ENCODE measurements at regions not wholly inside any gene's neighbourhood (a gene's known extent, or its start where the extent isn't known, plus 50 kb on each side); places are given as distances from the start of the nearest gene placed in this dataset.

DNA sequence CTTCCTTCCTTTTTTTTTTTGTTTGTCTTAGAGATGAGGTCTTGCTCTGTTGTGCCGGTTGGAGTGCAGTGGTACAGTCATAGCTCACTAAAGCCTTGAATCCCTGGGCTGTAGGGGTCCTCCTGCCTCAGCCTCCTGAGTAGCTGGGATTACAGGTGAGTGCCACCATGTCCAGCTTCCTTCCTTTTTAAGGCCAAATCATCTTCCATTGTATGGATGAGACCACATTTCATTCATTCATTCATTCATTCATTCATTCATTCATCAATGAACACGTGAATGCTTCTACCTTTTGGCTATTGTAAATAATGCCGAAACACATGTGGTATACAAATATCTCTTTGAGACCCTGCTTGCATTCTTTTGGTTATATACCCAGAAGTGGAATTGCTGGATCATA, 60.0 kb upstream of the BAIAP2L1 start:
- no peak overlapping the region for H3K27ac Mint-ChIP-seq
- TF ChIP-seq, protein P1, sequence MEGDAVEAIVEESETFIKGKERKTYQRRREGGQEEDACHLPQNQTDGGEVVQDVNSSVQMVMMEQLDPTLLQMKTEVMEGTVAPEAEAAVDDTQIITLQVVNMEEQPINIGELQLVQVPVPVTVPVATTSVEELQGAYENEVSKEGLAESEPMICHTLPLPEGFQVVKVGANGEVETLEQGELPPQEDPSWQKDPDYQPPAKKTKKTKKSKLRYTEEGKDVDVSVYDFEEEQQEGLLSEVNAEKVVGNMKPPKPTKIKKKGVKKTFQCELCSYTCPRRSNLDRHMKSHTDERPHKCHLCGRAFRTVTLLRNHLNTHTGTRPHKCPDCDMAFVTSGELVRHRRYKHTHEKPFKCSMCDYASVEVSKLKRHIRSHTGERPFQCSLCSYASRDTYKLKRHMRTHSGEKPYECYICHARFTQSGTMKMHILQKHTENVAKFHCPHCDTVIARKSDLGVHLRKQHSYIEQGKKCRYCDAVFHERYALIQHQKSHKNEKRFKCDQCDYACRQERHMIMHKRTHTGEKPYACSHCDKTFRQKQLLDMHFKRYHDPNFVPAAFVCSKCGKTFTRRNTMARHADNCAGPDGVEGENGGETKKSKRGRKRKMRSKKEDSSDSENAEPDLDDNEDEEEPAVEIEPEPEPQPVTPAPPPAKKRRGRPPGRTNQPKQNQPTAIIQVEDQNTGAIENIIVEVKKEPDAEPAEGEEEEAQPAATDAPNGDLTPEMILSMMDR (IDR thresholded peaks at IDR 0.05; ENCODE audit: unreplicated experiment in 3 of 3), result no peak
- no peak overlapping the region for H3K4me3 Mint-ChIP-seq
- no peaks in the 10 kb centered on the region for H3K36me3 Mint-ChIP-seq (ENCODE audit: low read depth)
- H3K4me1 Mint-ChIP-seq, result peaks cover 16% of the 10 kb centered on the region
- no peaks in the 10 kb centered on the region for H3K9me3 Mint-ChIP-seq
- H3K27me3 Mint-ChIP-seq (ENCODE audit: low read depth), result peaks cover 4% of the 10 kb centered on the region

DNA sequence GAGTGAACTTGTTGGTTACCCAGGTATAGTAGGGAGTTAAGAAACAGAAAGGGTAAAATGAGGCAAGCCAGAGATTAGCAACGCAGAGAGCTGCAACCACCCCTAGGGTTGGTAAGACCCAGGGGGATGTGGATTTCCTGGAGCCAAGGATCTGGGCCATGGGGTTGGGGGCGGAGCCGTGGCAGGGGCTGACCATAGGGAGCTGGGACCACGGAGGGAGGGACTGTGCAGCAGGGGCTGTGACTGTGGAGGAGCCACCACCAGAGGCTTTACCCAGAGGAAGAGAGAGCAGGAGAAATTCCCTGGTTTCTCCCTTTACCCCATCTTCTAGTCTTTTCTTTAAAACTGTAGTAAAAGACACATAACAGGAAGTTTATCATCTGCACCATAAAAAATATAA, 58.6 kb upstream of the BAIAP2L1 start:
- Mint-ChIP-seq H3K27me3 (ENCODE audit: low read depth) (no peaks in the 10 kb centered on the region), H3K4me3 (no peak overlapping the region), H3K4me1 (peaks cover 15% of the 10 kb centered on the region), H3K36me3 (ENCODE audit: low read depth) (no peaks in the 10 kb centered on the region), H3K9me3 (no peaks in the 10 kb centered on the region), H3K27ac (no peak overlapping the region)
- TF ChIP-seq, protein P1 (IDR thresholded peaks at IDR 0.05; ENCODE audit: unreplicated experiment in 3 of 3), result no peak

DNA sequence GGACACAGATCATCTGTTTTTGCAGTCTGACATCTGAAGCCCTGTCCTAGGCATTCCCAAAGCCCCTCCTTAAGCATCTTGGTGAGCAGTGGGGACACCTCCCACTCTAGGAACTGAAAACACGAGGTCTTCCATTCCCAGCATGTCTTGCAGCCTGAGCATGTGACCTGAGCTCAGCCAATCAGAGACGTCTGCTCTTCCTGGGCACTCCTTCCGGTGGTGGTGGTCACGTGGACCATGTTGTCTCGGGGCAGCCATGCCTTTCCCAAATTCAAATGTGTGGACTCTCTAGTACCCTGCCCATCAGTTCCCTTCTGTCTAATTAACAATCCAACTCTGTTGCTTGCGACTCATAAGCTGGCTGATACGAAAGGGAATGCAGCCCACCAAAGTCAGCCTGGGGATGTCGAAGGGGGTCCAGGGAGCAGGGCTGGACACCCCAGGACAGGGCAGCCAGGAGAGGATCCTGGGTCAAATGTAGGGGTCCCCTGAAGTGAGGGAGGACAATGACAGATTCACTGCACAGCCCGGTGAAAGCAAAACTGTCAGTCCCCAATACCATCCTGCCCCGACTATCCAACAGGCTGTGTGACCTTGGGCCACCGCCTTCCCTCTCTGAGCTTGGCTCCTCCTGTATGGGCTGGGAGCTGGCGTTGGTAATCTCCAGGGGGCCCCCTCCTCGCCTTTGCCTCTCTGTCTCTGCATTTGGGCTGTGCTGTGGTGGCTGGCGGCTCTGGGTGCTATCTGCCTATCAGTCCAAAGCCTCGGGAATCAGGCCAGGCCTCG, 57.4 kb upstream of the BAIAP2L1 start:
- TF ChIP-seq, protein P1 (IDR thresholded peaks at IDR 0.05; ENCODE audit: unreplicated experiment in 3 of 3), result no peak
- Mint-ChIP-seq H3K36me3 (ENCODE audit: low read depth) (no peaks in the 10 kb centered on the region), H3K4me3 (no peak overlapping the region), H3K27ac (no peak overlapping the region), H3K27me3 (ENCODE audit: low read depth) (no peaks in the 10 kb centered on the region), H3K4me1 (peaks cover 12% of the 10 kb centered on the region), H3K9me3 (peaks cover under 1% of the 10 kb centered on the region)

DNA sequence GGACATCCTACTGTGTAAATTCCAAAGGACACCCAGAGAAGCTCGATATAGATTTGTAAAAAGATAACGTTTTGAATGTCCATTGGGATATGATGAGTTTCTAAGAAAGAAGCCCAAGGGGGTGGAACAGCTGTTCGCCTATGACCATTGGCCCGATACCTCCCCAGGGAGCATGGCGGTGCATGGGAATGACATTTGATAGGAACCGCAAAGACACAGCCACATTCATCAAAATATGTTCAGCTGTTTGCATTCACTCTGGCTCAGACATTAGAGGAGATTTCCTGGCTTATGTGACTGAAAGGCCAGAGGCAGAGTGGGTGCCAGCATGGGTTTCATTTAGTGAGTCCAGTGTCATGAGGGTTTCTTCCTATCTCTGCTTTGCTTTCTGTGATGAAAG, 56.0 kb upstream of the BAIAP2L1 start:
- Mint-ChIP-seq H3K4me1 (peaks cover 12% of the 10 kb centered on the region), H3K4me3 (peak overlapping the region in 1 of 3 experiments; percentile 7), H3K36me3 (ENCODE audit: low read depth) (no peaks in the 10 kb centered on the region), H3K9me3 (peaks cover 8% of the 10 kb centered on the region), H3K27ac (peak overlapping the region; percentile 71 to 87 (median 77)), H3K27me3 (ENCODE audit: low read depth) (no peaks in the 10 kb centered on the region)
- TF ChIP-seq, protein P1 (IDR thresholded peaks at IDR 0.05; ENCODE audit: unreplicated experiment in 3 of 3), result no peak

DNA sequence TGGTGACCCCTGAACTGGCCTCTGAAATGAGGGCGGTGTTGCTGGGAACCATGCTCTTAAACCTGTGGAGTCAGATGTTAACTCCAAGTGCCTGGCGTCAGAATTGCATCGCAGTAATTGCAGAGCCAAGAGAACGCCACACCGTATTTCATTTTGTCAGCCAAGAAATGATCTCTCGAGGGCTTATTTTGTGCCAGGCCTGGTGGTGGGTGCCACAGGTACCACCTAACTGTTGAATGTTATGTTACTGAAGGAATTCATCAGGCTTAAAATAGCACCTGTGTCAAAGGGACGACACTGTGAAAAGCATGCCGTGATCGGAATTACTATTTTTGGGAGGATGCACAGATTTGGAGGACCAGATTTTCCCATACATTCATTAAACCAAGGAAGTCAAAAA, 51.9 kb upstream of the BAIAP2L1 start:
- H3K9me3 Mint-ChIP-seq, result peaks cover 8% of the 10 kb centered on the region
- peaks cover 12% of the 10 kb centered on the region for H3K4me1 Mint-ChIP-seq
- TF ChIP-seq, protein P1 (IDR thresholded peaks at IDR 0.05; ENCODE audit: unreplicated experiment in 3 of 3), result no peak
- no peak overlapping the region for H3K27ac Mint-ChIP-seq
- no peak overlapping the region for H3K4me3 Mint-ChIP-seq
- H3K27me3 Mint-ChIP-seq (ENCODE audit: low read depth), result no peaks in the 10 kb centered on the region
- no peaks in the 10 kb centered on the region for H3K36me3 Mint-ChIP-seq (ENCODE audit: low read depth)
